Adrenal gland (tissue), 9 donors: ENCODE measurements at regions not wholly inside any gene's neighbourhood (a gene's known extent, or its start where the extent isn't known, plus 50 kb on each side); places are given as distances from the start of the nearest gene placed in this dataset.

ENCODE experiments used
- DNase-seq, 7 donors: peaks; one replicate each; pipeline ENCODE4 v3.0.0-alpha.2; 2019 to 2020
- H3K27ac ChIP-seq, 5 donors: fragments of 200-600 bp; sonication (generic) in 4 of 5; 1 replicate in 3 of 5; 2 replicates in 2 of 5; pipeline versions ENCODE4 v1.5.1 to v1.8.0; 2016 to 2020; ENCODE audit warnings: mild to moderate bottlenecking in 1 of 5
- H3K27me3 ChIP-seq: fragments of 200-600 bp; 2 replicates; pipeline ENCODE4 v1.8.0; 2021
- H3K36me3 ChIP-seq, 2 donors: fragments of 200-600 bp; replicated peaks in 1 of 2; 1 replicate in 1 of 2; 2 replicates in 1 of 2; pipeline versions ENCODE4 v1.5.1 to v1.8.0; 2018 to 2022
- H3K4me1 ChIP-seq, 2 donors: fragments of 200-600 bp; replicated peaks in 1 of 2; 1 replicate in 1 of 2; 2 replicates in 1 of 2; pipeline versions ENCODE4 v1.5.1 to v1.8.0; 2018 to 2021
- H3K4me3 ChIP-seq, 4 donors: fragments of 200-600 bp; sonication (generic) in 3 of 4; one replicate each; pipeline ENCODE4 v1.5.1; 2016 to 2018
- H3K9me3 ChIP-seq, 3 donors: fragments of 200-600 bp; sonication (generic) in 1 of 3; replicated peaks in 1 of 3; 1 replicate in 2 of 3; 2 replicates in 1 of 3; pipeline versions ENCODE4 v1.5.1 to v1.8.0; 2016 to 2021
- CTCF ChIP-seq, 6 experiments: fragments of 450-650 bp in 4 of 6; fragments of 200-600 bp in 2 of 6; sonication (generic) in 1 of 6; IDR thresholded peaks; 1 replicate in 5 of 6; 2 replicates in 1 of 6; pipeline versions ENCODE4 v1.5.1 to v1.8.0; 2016 to 2021; ENCODE audit warnings: antibody characterized with exemption in 6 of 6, mild to moderate bottlenecking in 2 of 6, moderate library complexity in 1 of 6
- POLR2A ChIP-seq, 2 donors: fragments of 450-650 bp; IDR thresholded peaks; one replicate each; pipeline ENCODE4 v1.6.1; 2017; ENCODE audit warnings: antibody characterized with exemption in 2 of 2, mild to moderate bottlenecking in 2 of 2, moderate library complexity in 1 of 2
- WGBS, 4 donors: extraction: QIAGEN DNeasy Blood & Tissue Kit in 2 of 4; methylation state at CpG; one replicate each; pipeline versions ENCODE4 v1.1.5 to v1.1.7; 2013 to 2017; 5-methylcytosine and 5-hydroxymethylcytosine counted together
- intact Hi-C, 2 donors: fragments of 100-400 bp; cut with DNase I; formaldehyde crosslinking; loops; one replicate each; pipeline versions ENCODE4 v1.14.1 to v1.15.0; 2022 to 2023
- donor health status: healthy with polysubstance abuse.
- donor health status: Bipolar disorder and iron deficiency.
- donor health status: DM: yes; HTN: yes; CAD: no.
- donor health status: DM: no; HTN: no; CAD: no.
- donor health status: DM: no; HTN: no; CAD: no.

GRCh38 chr3:18044191-18044590 lies 301.8 kb upstream of the TBC1D5 start:
- no peaks in the 10 kb centered on the region for H3K36me3 ChIP-seq
- 60 to 82% (median 68%) methylated on average over 2 of the region's 2 CpGs for WGBS, 4 donors
- H3K27me3 ChIP-seq: no peaks in the 10 kb centered on the region
- no peak overlapping the region for H3K4me3 ChIP-seq
- DNase-seq: no peak
- H3K4me1 ChIP-seq: no peaks in the 10 kb centered on the region
- H3K9me3 ChIP-seq: no peaks in the 10 kb centered on the region
- H3K27ac ChIP-seq: no peak overlapping the region
- TF ChIP-seq CTCF (IDR thresholded peaks at IDR 0.05) (no peak), POLR2A (IDR thresholded peaks at IDR 0.05) (no peak)
- intact Hi-C loops: no loop called here

GRCh38 chr3:18036450-18036815 lies 294.0 kb upstream of the TBC1D5 start:
- no peak for TF ChIP-seq POLR2A (IDR thresholded peaks at IDR 0.05)
- no peak overlapping the region for H3K4me3 ChIP-seq
- no peaks in the 10 kb centered on the region for H3K27me3 ChIP-seq
- no peak for DNase-seq
- no peak overlapping the region for H3K27ac ChIP-seq
- H3K4me1 ChIP-seq: no peaks in the 10 kb centered on the region
- intact Hi-C loops: no loop called here
- H3K36me3 ChIP-seq: no peaks in the 10 kb centered on the region
- WGBS, 4 donors: 45 to 63% (median 54%) methylated on average over 1 of the region's 1 CpG
- no peaks in the 10 kb centered on the region for H3K9me3 ChIP-seq

- no peaks in the 10 kb centered on the region for H3K27me3 ChIP-seq
- H3K36me3 ChIP-seq: no peaks in the 10 kb centered on the region
- H3K9me3 ChIP-seq: no peaks in the 10 kb centered on the region
- H3K4me3 ChIP-seq: no peak overlapping the region
- intact Hi-C loops: no loop called here
- DNase-seq: no peak
- no peak for TF ChIP-seq POLR2A (IDR thresholded peaks at IDR 0.05)
- no peak for TF ChIP-seq CTCF (IDR thresholded peaks at IDR 0.05)
- WGBS, 4 donors: 49 to 74% (median 72%) methylated on average over 2 of the region's 2 CpGs
- H3K4me1 ChIP-seq: no peaks in the 10 kb centered on the region
- no peak overlapping the region for H3K27ac ChIP-seq
Observed at GRCh38 chr3:18035641-18036449, 293.4 kb upstream of the TBC1D5 start.

- H3K4me3 ChIP-seq: no peak overlapping the region
- WGBS, 4 donors: 74 to 86% (median 80%) methylated on average over 3 of the region's 3 CpGs
- no peaks in the 10 kb centered on the region for H3K27me3 ChIP-seq
- H3K27ac ChIP-seq: no peak overlapping the region
- H3K4me1 ChIP-seq: no peaks in the 10 kb centered on the region
- DNase-seq: no peak
- H3K9me3 ChIP-seq: no peaks in the 10 kb centered on the region
- intact Hi-C loops: no loop called here
- TF ChIP-seq CTCF (IDR thresholded peaks at IDR 0.05): no peak
- no peak for TF ChIP-seq POLR2A (IDR thresholded peaks at IDR 0.05)
- H3K36me3 ChIP-seq: no peaks in the 10 kb centered on the region
Observed at GRCh38 chr3:18033581-18034108, 291.2 kb upstream of the TBC1D5 start.
